B cell (primary cell): ENCODE measurements at regions not wholly inside any gene's neighbourhood (a gene's known extent, or its start where the extent isn't known, plus 50 kb on each side); places are given as distances from the start of the nearest gene placed in this dataset.

ENCODE experiments used
- CTCF ChIP-seq: fragments of 200-600 bp; IDR thresholded peaks from one replicate; pipeline ENCODE4 v1.8.0; 2022; ENCODE audit warnings: antibody characterized with exemption, mild to moderate bottlenecking
- EZH2 ChIP-seq: IDR thresholded peaks from 2 replicates; pipeline ENCODE4 v1.6.1; 2012; ENCODE audit warnings: borderline replicate concordance, low read depth, mild to moderate bottlenecking, moderate library complexity, low read length; ENCODE audit not compliant: insufficient read depth, poor library complexity, severe bottlenecking

- TF ChIP-seq CTCF: peak; percentile 17
- no peak for TF ChIP-seq EZH2
Measured at GRCh38 chr9:84604223-84604622, 65.3 kb upstream of the NTRK2 start.
